GM21786 (cell line): ENCODE measurements at regions not wholly inside any gene's neighbourhood (a gene's known extent, or its start where the extent isn't known, plus 50 kb on each side); places are given as distances from the start of the nearest gene placed in this dataset.
"Not testable (repeated sequence)": the region's sequence is repeated elsewhere in the genome, so short reads cannot be mapped to it uniquely, and the experiment has no call there.

Experiments
- ATAC-seq: cut with Tn5 transposase; IDR thresholded peaks from one replicate; pipeline ENCODE4 v1.9.1; 2021; ENCODE audit not compliant: unreplicated experiment

GRCh38 chr13:27327633-27328032, 57.0 kb downstream of the RASL11A start:
- no peak for ATAC-seq

GRCh38 chr13:27329210-27329609, 58.6 kb downstream of the RASL11A start:
- ATAC-seq: no peak

GRCh38 chr13:27334774-27335435, 64.3 kb downstream of the RASL11A start:
- ATAC-seq: no peak

GRCh38 chr13:27336014-27336673, 65.5 kb downstream of the RASL11A start:
- ATAC-seq: no peak

GRCh38 chr13:27338207-27338606, 67.6 kb downstream of the RASL11A start:
- no peak for ATAC-seq

GRCh38 chr13:27338816-27339215, 68.2 kb downstream of the RASL11A start:
- no peak for ATAC-seq

GRCh38 chr13:27339299-27339698, 68.7 kb downstream of the RASL11A start:
- peak; percentile 53 for ATAC-seq

GRCh38 chr13:27341616-27342015, 71.0 kb downstream of the RASL11A start:
- no peak for ATAC-seq

GRCh38 chr13:27347211-27347772, 76.7 kb downstream of the RASL11A start:
- no peak for ATAC-seq

- no peak for ATAC-seq
Measured at GRCh38 chr13:27348461-27348860, 76.0 kb upstream of the GTF3A start.

GRCh38 chr13:27349458-27349857, 75.0 kb upstream of the GTF3A start:
- ATAC-seq: no peak

- not testable (repeated sequence) for ATAC-seq
Measured at GRCh38 chr13:27350825-27351224, 73.6 kb upstream of the GTF3A start.

GRCh38 chr13:27352698-27353097, 71.7 kb upstream of the GTF3A start:
- ATAC-seq: no peak

- ATAC-seq: peak; percentile 100
Measured at GRCh38 chr13:27353166-27353583, 71.2 kb upstream of the GTF3A start.

- ATAC-seq: no peak
Measured at GRCh38 chr13:27353708-27354107, 70.7 kb upstream of the GTF3A start.

- ATAC-seq: no peak
Measured at GRCh38 chr13:27354379-27354778, 70.0 kb upstream of the GTF3A start.

GRCh38 chr13:27355894-27356293, 68.5 kb upstream of the GTF3A start:
- no peak for ATAC-seq

GRCh38 chr13:27358420-27358819, 66.0 kb upstream of the GTF3A start:
- no peak for ATAC-seq

GRCh38 chr13:27359199-27359821, 65.1 kb upstream of the GTF3A start:
- peak; percentile 48 for ATAC-seq

GRCh38 chr13:27360562-27360961, 63.9 kb upstream of the GTF3A start:
- ATAC-seq: no peak

GRCh38 chr13:27362064-27362751, 62.2 kb upstream of the GTF3A start:
- ATAC-seq: no peak
